Neural progenitor cell (in vitro differentiated cells): ENCODE measurements at regions not wholly inside any gene's neighbourhood (a gene's known extent, or its start where the extent isn't known, plus 50 kb on each side); places are given as distances from the start of the nearest gene placed in this dataset.

Experiments
- CTCF ChIP-seq: fragments of 200-600 bp; sonication (generic); IDR thresholded peaks from 2 replicates; pipeline ENCODE4 v1.5.1; 2017; ENCODE audit warnings: antibody characterized with exemption, mild to moderate bottlenecking
- EZH2 ChIP-seq: fragments of 200-600 bp; sonication (generic); IDR thresholded peaks from 2 replicates; pipeline ENCODE4 v1.6.1; 2017; ENCODE audit warnings: antibody characterized with exemption, mild to moderate bottlenecking, moderate library complexity
- EZH2phosphoT487 ChIP-seq: fragments of 200-600 bp; sonication (generic); IDR thresholded peaks from 2 replicates; pipeline ENCODE4 v1.6.1; 2017; ENCODE audit warnings: antibody characterized with exemption

DNA sequence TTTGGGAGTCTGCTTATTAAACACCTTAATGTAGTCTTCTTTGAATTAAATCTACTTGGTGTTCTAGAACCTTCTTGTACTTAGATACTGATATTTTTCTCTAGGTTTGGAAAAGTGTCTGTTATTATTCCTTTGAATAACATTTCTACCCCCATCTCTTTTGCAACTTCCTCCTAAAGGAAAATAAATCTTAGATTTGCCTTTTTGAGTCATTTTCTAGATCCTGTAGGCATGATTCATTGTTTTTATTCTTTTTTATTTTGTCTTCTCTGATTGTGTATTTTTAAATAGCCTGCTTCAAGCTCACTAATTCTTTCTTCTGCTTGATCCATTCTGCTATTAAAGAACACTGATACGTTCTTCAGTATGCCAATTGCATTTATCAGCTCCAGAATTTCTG lies 155.9 kb upstream of the NEGR1 start:
- TF ChIP-seq EZH2phosphoT487 (no peak), CTCF (no peak), EZH2 (no peak)
